Tibial nerve (tissue), 4 donors: ENCODE measurements at regions not wholly inside any gene's neighbourhood (a gene's known extent, or its start where the extent isn't known, plus 50 kb on each side); places are given as distances from the start of the nearest gene placed in this dataset.
"Not testable (repeated sequence)": the region's sequence is repeated elsewhere in the genome, so short reads cannot be mapped to it uniquely, and the experiment has no call there.

Source experiments
- DNase-seq, 2 donors: peaks; one replicate each; pipeline ENCODE4 v3.0.0-alpha.2; 2019; ENCODE audit warnings: low spot score in 2 of 2
- H3K27ac ChIP-seq, 4 donors: fragments of 200-600 bp; sonication (generic) in 3 of 4; one replicate each; pipeline ENCODE4 v1.5.1; 2017 to 2019; ENCODE audit warnings: mild to moderate bottlenecking in 1 of 4
- H3K27me3 ChIP-seq, 2 donors: fragments of 200-600 bp; sonication (generic) in 1 of 2; one replicate each; pipeline versions ENCODE4 v1.5.1 to v1.6.0; 2017 to 2019
- H3K36me3 ChIP-seq, 3 donors: fragments of 200-600 bp; sonication (generic); one replicate each; pipeline ENCODE4 v1.5.1; 2018 to 2019
- H3K4me1 ChIP-seq, 4 donors: fragments of 200-600 bp; sonication (generic) in 3 of 4; one replicate each; pipeline ENCODE4 v1.5.1; 2017 to 2019
- H3K4me3 ChIP-seq, 4 donors: fragments of 200-600 bp; sonication (generic) in 3 of 4; one replicate each; pipeline ENCODE4 v1.5.1; 2017 to 2019; ENCODE audit warnings: mild to moderate bottlenecking in 1 of 4, moderate library complexity in 1 of 4
- H3K9me3 ChIP-seq, 4 donors: fragments of 200-600 bp; sonication (generic) in 3 of 4; one replicate each; pipeline ENCODE4 v1.5.1; 2017 to 2019
- CTCF ChIP-seq, 5 experiments: fragments of 200-600 bp in 3 of 5; fragments of 450-650 bp in 2 of 5; sonication (generic) in 3 of 5; IDR thresholded peaks; one replicate each; pipeline ENCODE4 v1.5.1; 2016 to 2019; ENCODE audit warnings: antibody characterized with exemption in 5 of 5, mild to moderate bottlenecking in 3 of 5, moderate library complexity in 2 of 5
- EP300 ChIP-seq, 2 donors: sonication (generic); formaldehyde crosslinking; IDR thresholded peaks; one replicate each; pipeline ENCODE4 v1.6.1; 2017; ENCODE audit warnings: antibody characterized with exemption in 2 of 2, mild to moderate bottlenecking in 1 of 2
- POLR2A ChIP-seq, 2 donors: fragments of 450-650 bp; IDR thresholded peaks; one replicate each; pipeline ENCODE4 v1.6.1; 2017; ENCODE audit warnings: antibody characterized with exemption in 2 of 2, mild to moderate bottlenecking in 2 of 2, moderate library complexity in 2 of 2
- WGBS, 2 donors: methylation state at CpG; one replicate each; pipeline ENCODE4 v1.1.5; 2018; 5-methylcytosine and 5-hydroxymethylcytosine counted together

- TF ChIP-seq POLR2A (IDR thresholded peaks at IDR 0.05) (no peak), CTCF (IDR thresholded peaks at IDR 0.05) (no peak), EP300 (IDR thresholded peaks at IDR 0.05) (no peak)
- no peak for DNase-seq
- H3K36me3 ChIP-seq, result no peaks in the 10 kb centered on the region
- no peak overlapping the region for H3K4me3 ChIP-seq
- H3K4me1 ChIP-seq, result no peaks in the 10 kb centered on the region
- WGBS, 2 donors, result 71 to 78% methylated on average over 7 of the region's 7 CpGs
- no peaks in the 10 kb centered on the region for H3K27me3 ChIP-seq
- no peaks in the 10 kb centered on the region for H3K9me3 ChIP-seq
- no peak overlapping the region for H3K27ac ChIP-seq
These were observed 68.5 kb upstream of the GTF3A start for GRCh38 chr13:27355894-27356293.

GRCh38 chr13:27358420-27358819 is 66.0 kb upstream of the GTF3A start:
- peaks cover 0 to 15% (median 0%) of the 10 kb centered on the region in 4 donors for H3K4me1 ChIP-seq
- 88% methylated on average over 6 of the region's 6 CpGs for WGBS, 2 donors
- H3K27me3 ChIP-seq, result no peaks in the 10 kb centered on the region
- H3K9me3 ChIP-seq, result no peaks in the 10 kb centered on the region
- no peak overlapping the region for H3K27ac ChIP-seq
- no peaks in the 10 kb centered on the region for H3K36me3 ChIP-seq
- no peak overlapping the region for H3K4me3 ChIP-seq
- DNase-seq, result no peak
- TF ChIP-seq CTCF (IDR thresholded peaks at IDR 0.05) (no peak), POLR2A (IDR thresholded peaks at IDR 0.05) (no peak), EP300 (IDR thresholded peaks at IDR 0.05) (no peak)

GRCh38 chr13:27359199-27359821 is 65.1 kb upstream of the GTF3A start:
- no peaks in the 10 kb centered on the region for H3K9me3 ChIP-seq
- peaks cover 0 to 15% (median 0%) of the 10 kb centered on the region in 4 donors for H3K4me1 ChIP-seq
- peak in 1 of 2 donors; percentile 67 for DNase-seq
- 14% methylated on average over 6 of the region's 6 CpGs for WGBS, 2 donors
- H3K27ac ChIP-seq, result no peak overlapping the region
- no peaks in the 10 kb centered on the region for H3K36me3 ChIP-seq
- H3K4me3 ChIP-seq, result no peak overlapping the region
- H3K27me3 ChIP-seq, result no peaks in the 10 kb centered on the region
- TF ChIP-seq EP300 (IDR thresholded peaks at IDR 0.05) (no peak), CTCF (IDR thresholded peaks at IDR 0.05) (peak; percentile 56 to 74 (median 64))

- Histone ChIP-seq H3K4me3 (no peak overlapping the region), H3K27me3 (no peaks in the 10 kb centered on the region), H3K9me3 (no peaks in the 10 kb centered on the region), H3K4me1 (peaks cover 0 to 15% (median 0%) of the 10 kb centered on the region in 4 donors), H3K27ac (no peak overlapping the region), H3K36me3 (no peaks in the 10 kb centered on the region)
- DNase-seq, result no peak
- WGBS, 2 donors, result 77 to 81% methylated on average over 9 of the region's 9 CpGs
- no peak for TF ChIP-seq POLR2A (IDR thresholded peaks at IDR 0.05)
- no peak for TF ChIP-seq EP300 (IDR thresholded peaks at IDR 0.05)
- no peak for TF ChIP-seq CTCF (IDR thresholded peaks at IDR 0.05)
These were observed 63.9 kb upstream of the GTF3A start for GRCh38 chr13:27360562-27360961.

GRCh38 chr13:27362064-27362751 is 62.2 kb upstream of the GTF3A start:
- TF ChIP-seq EP300 (IDR thresholded peaks at IDR 0.05) (no peak), CTCF (IDR thresholded peaks at IDR 0.05) (peak; percentile 88 to 94 (median 92))
- Histone ChIP-seq H3K36me3 (no peaks in the 10 kb centered on the region), H3K4me3 (peak overlapping the region; percentile 31 to 56 (median 42)), H3K27me3 (no peaks in the 10 kb centered on the region), H3K27ac (no peak overlapping the region), H3K9me3 (no peaks in the 10 kb centered on the region), H3K4me1 (peaks cover 0 to 15% (median 0%) of the 10 kb centered on the region in 4 donors)
- DNase-seq, result peak; percentile 75 to 86
- WGBS, 2 donors, result 3 to 5% methylated on average over 31 to 36 of the region's 36 CpGs

- WGBS, 2 donors, result 72 to 77% methylated on average over 5 of the region's 5 CpGs
These were observed 60.8 kb upstream of the GTF3A start for GRCh38 chr13:27363637-27364036.

More at GRCh38 chr13:27363637-27364036, 60.8 kb upstream of the GTF3A start:
- H3K9me3 ChIP-seq, H3K4me3 ChIP-seq, H3K36me3 ChIP-seq, H3K27me3 ChIP-seq, DNase-seq, H3K27ac ChIP-seq: not testable (repeated sequence)
- peaks cover 0 to 15% (median 0%) of the 10 kb centered on the region in 4 donors for H3K4me1 ChIP-seq
